ENCODE measurements at regions not wholly inside any gene's neighbourhood (a gene's known extent, or its start where the extent isn't known, plus 50 kb on each side); places are given as distances from the start of the nearest gene placed in this dataset.

DNA sequence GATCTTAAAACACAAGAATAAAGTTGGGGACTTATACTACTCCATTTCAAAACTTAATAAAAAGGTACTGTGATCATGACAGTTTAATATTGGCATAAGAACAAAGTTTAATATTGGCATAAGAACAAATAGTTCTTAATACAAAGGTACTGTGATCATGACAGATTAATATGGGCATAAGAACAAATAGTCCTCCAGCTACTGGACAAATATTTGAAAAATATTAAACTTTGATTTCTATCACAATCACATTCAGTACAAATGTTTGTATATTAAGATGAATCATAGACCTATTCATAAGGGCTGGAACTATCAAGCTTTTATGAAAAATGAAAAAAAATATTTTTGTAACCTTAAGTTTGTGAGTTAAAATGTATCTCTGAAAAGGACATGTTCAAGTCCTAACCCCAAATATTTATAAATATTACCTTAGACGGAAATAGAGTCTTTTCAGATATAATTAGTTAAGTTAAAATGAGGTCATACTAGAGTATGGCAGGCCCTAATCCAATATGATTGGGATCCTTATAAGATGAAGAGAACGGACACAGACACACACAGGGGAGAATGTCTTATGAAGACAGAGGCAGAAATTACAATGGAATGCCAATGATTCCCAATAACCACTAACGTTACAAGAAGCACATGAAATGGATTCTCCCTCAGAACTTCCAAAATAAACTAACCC is 79.1 kb upstream of the RGS1 start:
- TF ChIP-seq, protein P1, sequence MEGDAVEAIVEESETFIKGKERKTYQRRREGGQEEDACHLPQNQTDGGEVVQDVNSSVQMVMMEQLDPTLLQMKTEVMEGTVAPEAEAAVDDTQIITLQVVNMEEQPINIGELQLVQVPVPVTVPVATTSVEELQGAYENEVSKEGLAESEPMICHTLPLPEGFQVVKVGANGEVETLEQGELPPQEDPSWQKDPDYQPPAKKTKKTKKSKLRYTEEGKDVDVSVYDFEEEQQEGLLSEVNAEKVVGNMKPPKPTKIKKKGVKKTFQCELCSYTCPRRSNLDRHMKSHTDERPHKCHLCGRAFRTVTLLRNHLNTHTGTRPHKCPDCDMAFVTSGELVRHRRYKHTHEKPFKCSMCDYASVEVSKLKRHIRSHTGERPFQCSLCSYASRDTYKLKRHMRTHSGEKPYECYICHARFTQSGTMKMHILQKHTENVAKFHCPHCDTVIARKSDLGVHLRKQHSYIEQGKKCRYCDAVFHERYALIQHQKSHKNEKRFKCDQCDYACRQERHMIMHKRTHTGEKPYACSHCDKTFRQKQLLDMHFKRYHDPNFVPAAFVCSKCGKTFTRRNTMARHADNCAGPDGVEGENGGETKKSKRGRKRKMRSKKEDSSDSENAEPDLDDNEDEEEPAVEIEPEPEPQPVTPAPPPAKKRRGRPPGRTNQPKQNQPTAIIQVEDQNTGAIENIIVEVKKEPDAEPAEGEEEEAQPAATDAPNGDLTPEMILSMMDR (IDR thresholded peaks at IDR 0.05; ENCODE audit: low read length) = no peak
- TF ChIP-seq EZH2phosphoT487 (IDR thresholded peaks at IDR 0.05; ENCODE audit: low read length) = no peak

Data from MM.1S (cell line).